ENCODE measurements at regions not wholly inside any gene's neighbourhood (a gene's known extent, or its start where the extent isn't known, plus 50 kb on each side); places are given as distances from the start of the nearest gene placed in this dataset.

- no peak for TF ChIP-seq CTCF (IDR thresholded peaks at IDR 0.05; ENCODE audit: low read length, missing control alignments)
- DNase-seq (ENCODE audit: low read depth) = no peak
- no peak overlapping the region for H3K4me3 ChIP-seq (replicated peaks; ENCODE audit: low read depth, low read length)
Measured at GRCh38 chr1:22326372-22326915, 125.2 kb upstream of the ZBTB40 start.

- no peak for DNase-seq (ENCODE audit: low read depth)
- H3K4me3 ChIP-seq (replicated peaks; ENCODE audit: low read depth, low read length) = no peak overlapping the region
- no peak for TF ChIP-seq CTCF (IDR thresholded peaks at IDR 0.05; ENCODE audit: low read length, missing control alignments)
Measured at GRCh38 chr1:22326931-22327330, 124.7 kb upstream of the ZBTB40 start.

DNA sequence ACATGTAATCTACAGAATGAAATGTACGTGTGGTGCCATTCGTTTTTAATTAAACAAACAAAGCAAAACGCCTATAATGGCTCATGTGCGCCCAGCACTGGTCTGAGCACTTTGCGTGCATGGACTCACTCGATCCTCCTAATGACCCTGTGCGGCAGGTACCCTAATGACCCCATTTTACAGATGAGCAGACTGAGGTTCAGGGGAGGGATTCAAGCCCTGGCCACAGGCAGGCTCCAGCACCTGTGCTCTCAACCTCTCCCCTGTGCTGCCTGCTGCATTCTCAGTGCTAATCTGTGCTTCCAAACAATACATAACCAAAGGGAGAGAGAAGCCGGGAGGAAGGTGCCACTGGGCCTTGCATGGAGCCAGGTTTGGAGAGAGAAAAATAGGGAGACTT, 124.2 kb upstream of the ZBTB40 start:
- no peak for DNase-seq (ENCODE audit: low read depth)
- no peak for TF ChIP-seq CTCF (IDR thresholded peaks at IDR 0.05; ENCODE audit: low read length, missing control alignments)
- no peak overlapping the region for H3K4me3 ChIP-seq (replicated peaks; ENCODE audit: low read depth, low read length)

DNA sequence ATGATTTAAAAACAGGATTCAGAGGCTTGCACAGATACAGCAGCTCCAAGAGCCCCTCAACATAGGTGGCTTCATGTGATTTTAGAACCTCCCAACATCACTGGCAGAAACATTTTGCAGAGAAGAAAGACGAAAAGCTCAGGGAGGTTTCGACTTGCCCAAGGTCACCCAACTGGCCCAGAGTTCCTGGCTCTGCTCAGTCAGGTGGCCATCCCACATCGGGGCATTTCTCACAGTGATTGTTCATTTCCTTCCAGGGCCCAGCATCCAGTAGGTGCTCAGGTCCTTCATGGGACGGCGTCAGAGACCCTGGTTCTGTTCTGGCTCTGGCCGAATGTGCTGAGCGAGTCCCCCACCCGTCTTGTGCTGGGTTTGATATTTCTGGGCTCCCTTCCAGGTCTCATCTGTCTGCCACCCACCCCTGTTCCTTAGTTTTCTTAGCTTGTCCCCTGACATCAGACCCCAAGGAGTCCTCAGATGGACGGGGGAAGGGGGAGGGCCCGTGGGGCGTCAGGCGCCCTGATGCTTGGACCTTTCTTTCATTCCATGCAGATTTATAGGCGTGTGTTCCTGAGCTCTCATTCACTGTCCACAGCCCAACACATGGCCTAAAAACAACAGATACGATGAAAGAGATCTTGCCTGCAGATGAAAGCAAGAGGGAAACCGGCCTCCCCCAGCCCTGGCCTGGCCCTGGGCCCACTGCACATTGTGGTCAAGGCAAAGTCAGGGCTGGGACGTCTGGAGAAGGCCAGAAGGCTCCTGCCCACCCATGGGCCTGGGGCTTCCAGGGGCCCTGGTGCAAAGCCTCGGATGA, 123.1 kb upstream of the ZBTB40 start:
- TF ChIP-seq CTCF (IDR thresholded peaks at IDR 0.05; ENCODE audit: low read length, missing control alignments) = no peak
- no peak overlapping the region for H3K4me3 ChIP-seq (replicated peaks; ENCODE audit: low read depth, low read length)
- DNase-seq (ENCODE audit: low read depth) = no peak

- H3K4me3 ChIP-seq (replicated peaks; ENCODE audit: low read depth, low read length) = no peak overlapping the region
- no peak for TF ChIP-seq CTCF (IDR thresholded peaks at IDR 0.05; ENCODE audit: low read length, missing control alignments)
- no peak for DNase-seq (ENCODE audit: low read depth)
Measured at GRCh38 chr1:22329148-22329515, 122.5 kb upstream of the ZBTB40 start.

GRCh38 chr1:22330092-22330759, 121.4 kb upstream of the ZBTB40 start:
- DNase-seq (ENCODE audit: low read depth) = no peak
- no peak overlapping the region for H3K4me3 ChIP-seq (replicated peaks; ENCODE audit: low read depth, low read length)
- no peak for TF ChIP-seq CTCF (IDR thresholded peaks at IDR 0.05; ENCODE audit: low read length, missing control alignments)
